Kasumi-1 (cell line): ENCODE measurements at regions not wholly inside any gene's neighbourhood (a gene's known extent, or its start where the extent isn't known, plus 50 kb on each side); places are given as distances from the start of the nearest gene placed in this dataset.

Source experiments
- DNase-seq, 2 experiments: peaks; one replicate each; lab custom pipeline; 2025; lab: John Stamatoyannopoulos, UW

DNA sequence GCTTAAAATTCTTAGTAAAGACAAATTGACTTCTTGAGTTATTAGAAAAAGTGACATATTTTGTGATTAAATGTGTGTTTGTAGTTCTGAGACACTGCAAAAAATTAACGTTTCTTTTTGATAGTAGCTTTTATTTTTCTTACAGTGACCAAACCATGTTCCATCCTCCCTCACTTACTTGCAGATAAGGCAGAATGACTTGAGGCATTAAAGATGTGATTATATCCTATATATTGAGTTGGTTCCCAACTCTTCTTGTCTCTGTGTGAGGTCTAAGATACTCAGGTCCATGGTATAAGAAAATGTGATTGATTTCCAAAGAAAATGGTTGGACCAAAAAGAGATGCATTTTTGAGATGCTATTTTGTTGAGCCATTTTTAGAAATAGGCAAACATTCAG is 238.3 kb upstream of the NR2F2 start:
- DNase-seq: no peak

DNA sequence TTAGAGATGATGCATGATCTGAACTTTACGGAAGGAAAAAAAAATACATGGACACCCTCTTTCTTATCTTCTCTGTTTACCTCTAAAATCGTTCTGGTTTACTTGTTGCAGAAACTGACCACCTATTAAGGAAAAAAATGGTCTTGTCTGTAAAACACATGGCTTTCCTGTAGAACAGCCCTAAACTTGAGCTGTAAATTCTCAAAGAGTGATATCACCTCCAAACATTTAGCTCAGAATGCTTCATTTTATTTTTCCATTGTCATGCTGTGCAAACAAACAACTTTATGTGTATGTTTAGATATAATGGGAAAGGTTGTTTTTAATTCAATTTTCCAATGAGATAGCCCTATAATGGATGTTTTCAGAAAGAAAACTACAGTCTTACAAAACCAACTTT is 237.4 kb upstream of the NR2F2 start:
- no peak for DNase-seq

DNA sequence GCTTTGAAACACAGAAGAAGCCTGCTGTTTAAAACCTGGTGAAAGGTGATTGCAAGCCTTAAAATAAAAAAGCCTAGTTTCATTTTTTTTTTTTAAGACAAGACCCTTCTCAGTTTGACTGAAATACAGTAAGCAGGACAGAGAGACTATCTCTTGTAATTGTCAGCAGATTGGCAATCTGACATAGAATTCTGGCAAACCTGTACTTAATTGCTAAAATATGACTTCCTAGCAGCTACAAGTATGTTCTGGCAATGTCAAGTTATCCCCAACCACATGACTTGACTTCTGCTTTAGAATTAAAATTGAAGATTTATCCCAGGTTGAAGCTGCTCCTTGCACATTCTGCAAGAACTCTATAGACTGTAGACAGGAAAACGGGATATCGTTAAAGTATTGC is 232.8 kb upstream of the NR2F2 start:
- DNase-seq: no peak

DNA sequence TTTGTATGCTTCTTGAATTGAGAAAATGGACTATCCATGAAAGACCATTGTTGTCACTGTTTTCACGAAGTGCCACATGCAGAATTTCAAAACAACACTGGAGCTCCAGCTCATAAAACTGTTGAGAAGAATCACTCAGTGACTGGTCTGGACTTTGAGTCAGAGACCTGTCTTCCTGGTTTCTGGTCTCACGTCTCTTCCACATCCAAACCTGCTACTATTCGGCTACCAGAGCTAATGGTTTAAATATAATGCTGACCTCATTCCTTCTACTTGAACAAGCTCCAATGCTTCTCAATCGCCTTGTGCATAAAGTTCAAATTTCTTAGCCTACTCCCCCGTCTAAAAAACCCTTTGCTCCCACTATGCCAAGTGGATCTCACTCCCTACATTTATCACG is 227.9 kb upstream of the NR2F2 start:
- DNase-seq: no peak

DNA sequence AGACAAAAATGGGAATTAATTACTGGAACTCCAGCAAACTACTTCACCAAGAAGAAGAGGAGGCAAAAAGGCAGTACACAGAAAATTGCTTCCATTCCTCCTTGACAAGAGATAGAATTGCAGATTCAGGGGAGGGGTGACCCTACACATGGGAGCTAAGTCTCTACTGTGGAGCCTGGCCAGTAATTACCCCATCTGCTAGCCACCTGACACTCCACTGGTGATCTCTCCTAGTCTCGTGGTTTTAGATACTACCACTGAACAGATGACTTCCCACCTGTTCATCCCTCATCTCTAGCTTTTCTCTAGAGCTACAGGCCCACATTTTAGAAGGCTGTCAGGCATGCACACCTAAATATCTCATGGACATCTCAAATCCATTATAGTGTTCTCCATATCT is 224.3 kb upstream of the NR2F2 start:
- DNase-seq: no peak

DNA sequence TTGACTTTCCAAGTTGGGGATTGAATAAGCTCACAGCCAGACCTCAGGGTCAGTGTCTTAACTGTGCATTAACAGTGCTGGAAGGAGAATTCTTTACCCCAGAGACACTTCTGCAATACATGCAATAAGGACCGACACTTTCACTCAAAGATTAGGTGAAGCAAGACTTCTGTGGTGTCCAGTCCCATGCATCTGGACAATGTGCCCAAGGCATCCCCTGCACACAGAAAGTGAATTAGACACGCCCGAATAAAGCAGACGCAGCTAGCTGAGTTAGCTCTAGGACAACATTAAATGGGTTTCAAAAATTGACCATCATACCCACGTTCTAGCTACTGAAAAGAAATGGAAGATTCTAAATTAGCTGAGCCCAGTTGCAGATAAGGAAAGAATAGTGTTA is 223.9 kb upstream of the NR2F2 start:
- no peak for DNase-seq

DNA sequence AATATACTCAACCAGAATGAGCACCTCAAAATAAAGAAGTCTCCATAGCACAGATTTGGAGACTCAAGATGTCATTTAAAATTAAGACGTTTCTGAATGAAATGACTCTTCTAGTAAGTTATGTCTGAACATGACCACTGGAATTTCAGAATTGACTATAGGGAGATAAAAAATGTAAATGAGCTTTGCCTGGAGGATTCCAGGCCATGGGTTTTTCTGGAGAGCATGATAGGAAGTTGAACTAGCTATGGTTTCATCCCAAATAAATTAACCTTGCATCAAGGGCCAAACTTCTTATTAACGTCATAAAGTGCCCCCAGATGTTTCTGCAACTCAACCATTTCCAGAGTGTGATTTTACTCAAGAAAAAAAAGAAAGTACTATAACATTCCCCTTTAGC is 222.6 kb upstream of the NR2F2 start:
- DNase-seq: no peak

DNA sequence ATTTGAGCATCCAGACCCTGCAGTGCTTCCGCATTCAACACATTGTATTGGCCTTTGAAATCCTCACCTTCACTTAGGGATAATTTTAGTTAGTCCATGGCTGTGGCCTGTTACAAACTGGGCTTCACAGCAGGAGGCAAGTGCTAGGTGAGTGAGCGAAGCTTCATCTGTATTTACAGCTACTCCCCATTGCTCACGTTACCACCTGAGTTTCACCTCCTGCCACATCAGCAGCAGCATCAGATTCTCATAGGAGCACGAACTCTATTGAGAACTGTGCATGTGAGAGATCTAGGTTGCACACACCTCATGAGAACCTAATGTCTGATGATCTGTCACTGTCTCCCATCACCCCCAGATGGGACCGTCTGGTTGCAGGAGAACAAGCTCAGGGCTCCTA is 222.1 kb upstream of the NR2F2 start:
- DNase-seq: no peak

DNA sequence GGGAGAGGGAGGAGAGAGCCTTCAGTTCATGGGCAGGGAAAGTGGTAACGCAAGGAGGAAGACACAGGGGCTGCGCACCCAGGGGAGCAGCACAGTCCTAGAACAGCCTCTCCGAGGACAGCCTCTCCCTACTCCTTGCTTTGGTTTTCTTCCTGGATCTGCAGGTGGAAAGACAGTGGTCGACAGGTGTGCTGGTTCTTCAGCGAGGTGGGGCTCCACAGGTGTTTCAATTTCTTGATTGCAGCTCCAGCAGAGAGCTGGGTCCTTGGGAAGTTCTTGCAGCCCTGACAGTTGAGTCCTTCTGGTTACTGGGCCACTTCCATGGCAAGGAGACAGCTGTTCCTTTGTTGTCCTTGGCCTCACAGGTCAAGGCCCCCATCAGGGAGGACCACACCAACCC is 220.7 kb upstream of the NR2F2 start:
- no peak for DNase-seq

DNA sequence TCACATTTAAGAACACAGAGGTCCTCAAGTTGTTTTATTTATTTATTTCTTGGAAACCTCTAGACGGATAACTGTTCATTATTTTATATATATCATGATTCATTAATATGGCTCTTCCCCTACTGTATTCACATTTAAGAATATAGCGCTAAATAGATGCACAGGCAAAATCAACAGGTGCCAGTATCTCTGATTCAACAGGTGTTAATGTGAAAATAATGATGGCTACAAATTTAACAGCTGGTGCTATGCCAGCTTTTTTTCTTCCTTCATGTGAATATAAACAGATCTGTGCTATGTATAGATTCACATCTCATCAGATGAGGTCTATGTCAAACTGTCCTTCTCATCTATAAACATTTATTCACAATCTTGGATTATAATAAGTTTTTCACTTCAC is 218.5 kb upstream of the NR2F2 start:
- DNase-seq: no peak

DNA sequence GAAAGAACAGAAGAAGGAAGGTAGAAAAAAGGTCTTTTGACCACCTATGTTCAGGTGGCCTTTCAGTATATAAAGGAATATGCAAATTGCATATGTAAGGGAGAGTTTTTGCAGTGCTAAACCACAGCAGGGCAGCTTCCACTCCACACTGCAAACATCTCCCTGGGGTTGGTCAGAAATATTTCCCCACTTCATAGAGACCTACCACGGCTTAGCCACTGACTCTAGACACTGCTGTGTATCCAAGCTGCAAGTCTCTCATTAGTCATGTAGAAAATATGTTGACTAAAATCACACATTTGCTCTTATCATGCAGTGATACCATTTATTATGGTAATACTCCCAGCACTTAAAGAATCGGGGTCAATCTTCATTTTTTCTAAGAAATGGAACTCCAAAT is 214.9 kb upstream of the NR2F2 start:
- DNase-seq: no peak

DNA sequence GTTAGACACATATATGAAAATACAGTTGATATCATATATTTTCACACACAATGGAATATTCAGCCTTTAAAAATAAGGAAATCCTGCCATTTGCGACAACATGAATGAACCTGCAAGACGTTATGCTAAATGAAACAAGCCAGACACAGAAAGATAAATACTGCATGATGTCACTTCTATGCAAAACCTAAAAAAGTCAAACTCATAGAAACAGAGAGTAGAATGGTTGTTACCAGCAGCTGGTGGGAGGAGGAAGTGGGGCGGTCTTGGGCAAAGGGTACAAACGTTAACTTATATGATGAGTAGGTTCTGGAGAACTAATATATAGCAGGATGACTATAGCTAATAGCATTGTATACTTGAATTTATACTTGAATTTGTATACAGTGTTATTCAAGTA is 213.2 kb upstream of the NR2F2 start:
- DNase-seq: no peak

DNA sequence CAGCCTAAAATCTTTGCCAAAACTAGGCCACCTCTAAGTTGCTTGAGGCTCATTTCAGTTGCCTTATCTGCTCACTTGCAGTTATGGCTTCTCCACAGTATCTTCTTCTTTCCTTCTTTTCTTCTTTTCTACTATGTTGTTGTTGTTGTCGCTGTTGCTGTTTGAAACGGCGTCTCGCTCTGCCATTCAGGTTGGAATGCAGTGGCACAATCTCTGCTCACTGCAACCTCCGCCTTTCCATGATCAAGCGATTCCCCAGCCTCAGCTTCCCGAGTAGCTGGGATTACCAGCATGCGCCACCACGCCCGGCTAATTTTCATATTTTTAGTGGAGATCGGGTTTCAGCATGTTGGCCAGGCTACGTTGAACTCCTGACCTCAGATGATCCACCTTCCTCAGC is 210.8 kb upstream of the NR2F2 start:
- no peak for DNase-seq

DNA sequence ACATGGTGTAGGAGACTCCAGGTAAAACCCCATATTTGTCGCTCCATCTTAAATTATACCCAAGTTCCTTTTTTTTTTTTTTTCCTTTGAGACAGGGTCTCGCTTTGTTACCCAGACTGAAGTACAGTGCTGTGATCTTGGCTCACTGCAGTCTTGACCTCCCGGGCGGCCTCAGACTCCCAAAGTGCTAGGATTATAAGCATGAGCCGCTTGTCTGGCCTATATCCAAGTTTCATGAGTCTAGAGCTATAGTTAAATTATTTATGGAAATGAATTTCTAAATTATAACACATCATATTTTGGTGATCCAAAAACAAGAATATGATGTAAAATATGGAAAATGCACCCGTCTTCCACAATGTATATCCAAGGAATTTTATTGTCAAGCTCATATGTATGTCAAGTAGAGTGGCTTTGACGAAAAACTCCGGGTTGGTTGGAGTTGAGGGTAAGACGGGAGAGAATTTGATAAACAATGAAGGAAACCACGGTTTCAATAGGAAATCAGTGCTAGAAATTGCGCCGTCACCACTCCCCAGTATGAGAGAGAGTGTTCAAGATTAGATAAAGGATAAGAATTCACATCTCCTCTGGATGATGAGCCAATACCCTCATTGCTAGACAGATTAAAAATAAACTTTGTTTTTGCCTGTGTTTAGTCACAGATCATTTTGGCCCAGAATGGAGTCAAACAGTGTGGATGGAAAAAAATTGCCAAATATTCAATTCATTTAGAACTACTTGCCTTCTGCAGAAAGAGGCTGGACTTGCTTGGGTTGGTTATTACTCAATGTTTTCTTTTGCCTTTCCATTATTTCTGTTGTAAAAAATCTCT is 209.2 kb upstream of the NR2F2 start:
- no peak for DNase-seq

DNA sequence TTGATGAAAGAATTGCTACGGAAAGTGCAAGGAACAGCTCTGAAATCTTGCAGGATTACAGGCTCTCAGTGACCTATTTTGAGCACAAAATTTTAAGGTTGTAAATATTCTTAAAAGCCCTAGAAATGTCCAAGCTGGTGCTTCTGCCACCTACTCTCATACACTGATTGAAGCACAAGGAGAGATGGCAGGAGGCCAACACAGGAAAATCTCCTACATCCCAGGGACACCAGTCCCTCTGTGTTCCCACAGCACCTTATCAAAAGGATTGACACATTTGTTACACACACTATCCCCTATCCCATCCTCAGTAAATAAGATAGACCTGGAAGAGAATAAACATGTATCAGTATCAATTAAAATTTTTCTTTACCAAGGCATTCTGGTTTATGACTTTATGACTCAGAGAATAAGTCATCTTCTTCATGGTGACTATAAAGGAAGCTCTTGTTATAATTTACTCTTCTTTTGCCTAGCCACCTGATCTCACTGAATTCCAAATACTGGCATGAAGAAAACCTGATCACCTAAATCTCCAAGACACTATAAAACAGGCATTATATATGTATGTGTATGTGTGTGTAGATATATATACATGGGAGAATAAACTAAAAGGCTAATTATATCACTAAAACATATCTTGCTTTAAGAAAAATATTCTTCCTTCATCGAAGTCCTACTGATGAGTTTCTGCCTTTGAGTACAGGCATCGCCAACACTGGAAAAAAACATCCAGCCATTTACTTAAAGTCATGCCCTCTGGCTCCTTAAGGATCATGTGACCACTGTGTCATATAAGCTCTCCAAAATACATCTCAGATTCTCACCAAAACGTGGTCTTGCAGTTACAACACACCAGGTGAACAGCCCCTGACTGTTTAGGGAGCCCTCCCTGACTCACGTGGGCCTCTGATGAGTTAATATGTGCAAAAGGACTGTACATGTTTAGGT is 208.1 kb upstream of the NR2F2 start:
- no peak for DNase-seq

DNA sequence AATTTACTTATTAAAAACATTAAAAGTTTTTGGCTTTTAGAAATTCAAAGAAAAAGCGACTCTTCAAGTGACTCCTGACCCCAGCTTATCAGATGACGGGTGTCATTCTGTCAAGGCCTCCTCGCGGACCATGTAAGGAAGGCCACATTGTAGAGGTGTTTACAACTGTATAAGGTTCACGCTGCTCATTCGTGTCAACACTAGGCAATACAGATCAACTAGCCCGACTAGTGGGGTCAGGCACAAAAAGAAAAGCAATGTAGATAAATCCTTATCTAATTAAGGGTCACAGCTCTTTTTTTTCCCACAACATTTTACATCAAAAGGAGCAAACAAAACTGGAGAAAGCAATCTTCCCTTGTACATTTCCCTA is 207.5 kb upstream of the NR2F2 start:
- no peak for DNase-seq

DNA sequence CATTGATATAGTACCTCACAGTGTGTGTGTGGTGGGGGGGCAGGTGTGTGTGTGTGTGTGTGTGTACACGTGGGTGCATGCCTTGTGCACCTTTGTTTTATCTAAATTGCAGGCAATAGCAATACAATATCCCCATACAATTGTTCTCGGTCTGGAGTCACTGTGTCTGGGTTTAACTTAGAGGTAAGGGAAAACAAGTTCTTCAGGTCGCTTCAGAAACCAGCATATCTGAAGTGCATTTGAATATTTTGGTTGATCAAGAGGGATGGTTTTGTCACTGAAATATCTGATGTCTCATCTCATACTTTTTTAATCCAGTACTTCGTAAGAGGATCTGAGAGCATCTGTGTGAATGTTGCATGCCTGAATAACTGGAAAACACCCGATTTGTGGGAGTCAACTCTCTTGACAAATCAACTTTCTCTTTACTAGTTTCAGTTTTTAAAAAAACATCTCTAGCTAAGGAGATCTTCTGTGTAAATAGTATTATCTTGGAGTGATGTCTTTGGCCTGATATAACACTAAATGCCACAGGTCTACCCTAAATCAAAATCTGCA is 206.8 kb upstream of the NR2F2 start:
- no peak for DNase-seq

DNA sequence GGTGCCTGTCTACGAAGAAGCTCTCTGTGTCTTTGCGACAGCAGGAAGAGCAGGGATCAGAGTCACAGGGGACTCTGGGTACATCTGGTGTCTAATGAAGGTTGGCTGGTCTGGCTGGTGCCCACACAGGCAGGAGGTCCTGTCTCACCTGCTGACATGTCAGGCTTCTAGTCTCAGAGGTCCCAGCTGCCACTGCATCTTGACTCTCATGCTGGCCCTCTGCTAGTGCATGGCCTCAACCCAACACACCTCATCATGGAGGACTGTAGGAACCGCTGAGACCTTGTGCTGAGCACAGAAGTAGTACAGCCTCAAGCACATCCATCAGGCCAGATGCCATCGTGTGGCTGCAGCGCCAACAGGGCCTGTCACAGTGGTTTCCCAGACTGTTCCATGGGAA is 206.1 kb upstream of the NR2F2 start:
- no peak for DNase-seq

DNA sequence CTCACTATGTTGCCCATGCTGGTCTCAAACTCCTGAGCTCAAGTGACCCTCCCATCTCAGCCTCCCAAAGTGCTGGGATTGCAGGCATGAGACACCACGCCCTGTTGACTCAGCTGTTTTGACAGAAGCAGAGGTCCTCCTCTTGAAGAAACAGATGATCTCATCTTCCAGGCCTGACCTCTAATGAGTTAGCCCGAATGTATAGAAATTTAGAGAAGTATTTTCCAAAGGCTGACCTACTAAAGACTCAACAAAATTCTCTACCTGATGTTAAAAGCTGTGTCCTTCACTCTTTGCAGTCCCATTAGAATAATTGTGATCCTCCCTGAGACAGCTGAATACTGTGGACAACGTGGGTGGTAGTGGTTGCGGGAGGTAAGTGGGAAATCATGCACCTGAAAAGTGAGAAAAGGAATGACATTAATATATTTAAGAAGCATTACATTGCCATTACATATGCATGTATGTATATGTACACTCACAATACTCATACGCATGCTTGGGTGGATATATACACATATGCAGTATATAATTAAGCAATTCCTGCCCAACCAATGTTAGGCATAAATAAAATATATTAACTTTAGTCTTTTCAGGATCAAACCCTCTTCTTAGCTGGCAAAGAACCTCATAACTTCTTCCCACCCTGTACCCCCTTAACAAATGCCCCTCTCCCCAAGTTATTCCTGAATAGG is 204.6 kb upstream of the NR2F2 start:
- DNase-seq: no peak

DNA sequence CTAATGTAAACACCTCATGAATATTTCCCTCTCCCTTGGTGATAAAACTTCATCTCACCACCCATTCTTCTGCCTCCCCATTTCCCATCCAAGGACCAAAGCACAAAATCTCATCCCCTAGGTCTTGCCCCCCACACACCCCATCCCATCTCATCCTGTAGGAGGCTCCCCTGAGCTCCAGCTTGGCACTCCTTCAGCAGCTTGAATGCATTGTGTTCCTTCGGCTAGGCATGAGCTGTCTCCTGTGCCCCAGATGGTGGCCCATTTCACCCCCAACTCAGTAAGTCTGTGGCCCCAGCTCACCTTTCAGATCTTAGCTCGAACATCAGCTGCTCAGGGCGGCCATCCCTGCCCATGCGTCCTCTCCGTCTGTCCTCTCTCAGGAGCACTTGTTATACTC is 203.6 kb upstream of the NR2F2 start:
- DNase-seq: no peak

DNA sequence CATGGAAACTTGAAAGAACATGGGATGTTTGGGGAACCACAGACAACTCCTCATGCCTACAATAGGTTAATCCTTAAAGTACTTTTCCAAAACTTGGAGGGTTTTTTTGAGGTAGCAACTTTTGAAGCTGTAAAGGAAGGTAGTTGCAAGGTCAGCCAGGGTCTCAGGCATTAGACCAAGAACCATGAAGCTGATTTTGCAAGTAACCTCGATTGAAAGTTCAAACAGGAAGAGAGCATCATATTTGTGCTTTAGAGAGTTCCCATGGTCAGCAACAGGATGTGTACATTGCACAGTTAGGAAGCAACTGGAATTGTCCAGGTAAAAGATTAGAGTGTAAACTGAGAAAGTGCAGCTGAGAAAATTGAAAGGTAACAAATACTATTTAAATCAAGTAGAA is 199.8 kb upstream of the NR2F2 start:
- DNase-seq: no peak

DNA sequence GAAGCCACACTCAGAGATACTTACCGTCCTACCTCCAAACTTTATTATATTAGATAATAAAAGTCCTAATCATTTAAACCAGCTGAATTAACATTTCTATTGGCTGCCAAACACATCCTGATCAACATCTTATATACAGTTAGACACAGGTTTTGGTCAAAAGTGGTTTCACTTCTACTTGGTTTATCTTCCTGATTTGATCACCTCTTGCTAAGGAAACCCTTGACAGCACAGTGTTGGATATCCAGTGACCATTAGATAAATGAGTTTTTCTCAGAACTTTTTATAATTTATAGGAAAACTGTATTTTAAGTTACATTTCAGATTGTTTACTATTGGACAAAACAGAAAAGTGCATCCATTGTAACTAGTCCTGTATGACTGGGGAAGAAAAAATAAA is 198.4 kb upstream of the NR2F2 start:
- DNase-seq: no peak
